PC-9 (cell line): ENCODE measurements at regions not wholly inside any gene's neighbourhood (a gene's known extent, or its start where the extent isn't known, plus 50 kb on each side); places are given as distances from the start of the nearest gene placed in this dataset.

Experiments used
- EZH2 ChIP-seq: fragments of 200-600 bp; sonication (generic); IDR thresholded peaks from 2 replicates; pipeline ENCODE4 v1.8.0; 2017; ENCODE audit warnings: antibody characterized with exemption, low read depth
- TF ChIP-seq, protein P1 (sequence below): fragments of 200-600 bp; sonication (generic); conservative IDR thresholded peaks from 2 replicates; pipeline ENCODE4 v1.6.1; 2017; ENCODE audit warnings: mixed run types, antibody characterized with exemption, mild to moderate bottlenecking, moderate library complexity

DNA sequence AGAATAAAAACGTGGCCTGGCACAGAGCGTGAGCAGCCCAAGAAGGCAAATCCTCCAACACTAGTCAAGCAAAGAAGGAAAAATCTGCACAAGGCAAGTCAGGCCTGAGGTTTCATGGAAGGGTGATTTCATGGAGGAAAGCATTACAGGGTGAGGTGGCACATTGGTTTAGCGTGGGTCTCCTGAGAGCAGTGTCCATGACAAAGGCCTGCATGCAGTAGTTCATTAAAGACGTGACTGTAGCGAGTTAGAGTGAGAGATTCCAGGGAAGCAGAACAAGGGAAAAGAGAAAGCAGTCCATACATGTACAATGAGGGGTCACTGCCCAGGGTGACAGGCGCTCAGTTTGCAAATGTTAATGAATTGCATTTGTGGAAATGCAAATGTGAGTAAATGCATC, 285.0 kb upstream of the ERCC4 start:
- TF ChIP-seq, protein P1, sequence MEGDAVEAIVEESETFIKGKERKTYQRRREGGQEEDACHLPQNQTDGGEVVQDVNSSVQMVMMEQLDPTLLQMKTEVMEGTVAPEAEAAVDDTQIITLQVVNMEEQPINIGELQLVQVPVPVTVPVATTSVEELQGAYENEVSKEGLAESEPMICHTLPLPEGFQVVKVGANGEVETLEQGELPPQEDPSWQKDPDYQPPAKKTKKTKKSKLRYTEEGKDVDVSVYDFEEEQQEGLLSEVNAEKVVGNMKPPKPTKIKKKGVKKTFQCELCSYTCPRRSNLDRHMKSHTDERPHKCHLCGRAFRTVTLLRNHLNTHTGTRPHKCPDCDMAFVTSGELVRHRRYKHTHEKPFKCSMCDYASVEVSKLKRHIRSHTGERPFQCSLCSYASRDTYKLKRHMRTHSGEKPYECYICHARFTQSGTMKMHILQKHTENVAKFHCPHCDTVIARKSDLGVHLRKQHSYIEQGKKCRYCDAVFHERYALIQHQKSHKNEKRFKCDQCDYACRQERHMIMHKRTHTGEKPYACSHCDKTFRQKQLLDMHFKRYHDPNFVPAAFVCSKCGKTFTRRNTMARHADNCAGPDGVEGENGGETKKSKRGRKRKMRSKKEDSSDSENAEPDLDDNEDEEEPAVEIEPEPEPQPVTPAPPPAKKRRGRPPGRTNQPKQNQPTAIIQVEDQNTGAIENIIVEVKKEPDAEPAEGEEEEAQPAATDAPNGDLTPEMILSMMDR = no peak
- TF ChIP-seq EZH2 = no peak
